DOHH2 (cell line): ENCODE measurements at regions not wholly inside any gene's neighbourhood (a gene's known extent, or its start where the extent isn't known, plus 50 kb on each side); places are given as distances from the start of the nearest gene placed in this dataset.

Experiments used
- EZH2phosphoT487 ChIP-seq: fragments of 200-600 bp; sonication (generic); IDR thresholded peaks from 2 replicates; pipeline ENCODE4 v1.6.1; 2017; ENCODE audit warnings: borderline replicate concordance, mild to moderate bottlenecking, antibody characterized with exemption, low read length, moderate library complexity, mixed read lengths
- TF ChIP-seq, protein P1 (sequence below): fragments of 200-600 bp; sonication (generic); IDR thresholded peaks from one replicate; pipeline ENCODE4 v1.5.1; 2014; ENCODE audit warnings: antibody characterized with exemption, mild to moderate bottlenecking, low read depth, low read length; ENCODE audit not compliant: poor library complexity, severe bottlenecking

GRCh38 chr20:57790176-57790575, 80.4 kb upstream of the PMEPA1 start:
- TF ChIP-seq, protein P1, sequence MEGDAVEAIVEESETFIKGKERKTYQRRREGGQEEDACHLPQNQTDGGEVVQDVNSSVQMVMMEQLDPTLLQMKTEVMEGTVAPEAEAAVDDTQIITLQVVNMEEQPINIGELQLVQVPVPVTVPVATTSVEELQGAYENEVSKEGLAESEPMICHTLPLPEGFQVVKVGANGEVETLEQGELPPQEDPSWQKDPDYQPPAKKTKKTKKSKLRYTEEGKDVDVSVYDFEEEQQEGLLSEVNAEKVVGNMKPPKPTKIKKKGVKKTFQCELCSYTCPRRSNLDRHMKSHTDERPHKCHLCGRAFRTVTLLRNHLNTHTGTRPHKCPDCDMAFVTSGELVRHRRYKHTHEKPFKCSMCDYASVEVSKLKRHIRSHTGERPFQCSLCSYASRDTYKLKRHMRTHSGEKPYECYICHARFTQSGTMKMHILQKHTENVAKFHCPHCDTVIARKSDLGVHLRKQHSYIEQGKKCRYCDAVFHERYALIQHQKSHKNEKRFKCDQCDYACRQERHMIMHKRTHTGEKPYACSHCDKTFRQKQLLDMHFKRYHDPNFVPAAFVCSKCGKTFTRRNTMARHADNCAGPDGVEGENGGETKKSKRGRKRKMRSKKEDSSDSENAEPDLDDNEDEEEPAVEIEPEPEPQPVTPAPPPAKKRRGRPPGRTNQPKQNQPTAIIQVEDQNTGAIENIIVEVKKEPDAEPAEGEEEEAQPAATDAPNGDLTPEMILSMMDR = no peak
- TF ChIP-seq EZH2phosphoT487 = no peak
